Ishikawa (cell line): ENCODE measurements at regions not wholly inside any gene's neighbourhood (a gene's known extent, or its start where the extent isn't known, plus 50 kb on each side); places are given as distances from the start of the nearest gene placed in this dataset.

ENCODE experiments used
- CEBPB ChIP-seq: IDR thresholded peaks from 2 replicates; pipeline ENCODE4 v1.6.1; 2012
- CREB1 ChIP-seq: IDR thresholded peaks from 2 replicates; pipeline ENCODE4 v1.6.1; 2012; ENCODE audit warnings: low read depth
- EGR1 ChIP-seq: IDR thresholded peaks from 2 replicates; pipeline ENCODE4 v1.6.1; 2012
- EP300 ChIP-seq: IDR thresholded peaks from 2 replicates; pipeline ENCODE4 v1.6.1; 2012; ENCODE audit warnings: borderline replicate concordance
- FOXM1 ChIP-seq: IDR thresholded peaks from 2 replicates; pipeline ENCODE4 v1.6.1; 2012; ENCODE audit warnings: low read depth, borderline replicate concordance
- TAF1 ChIP-seq: IDR thresholded peaks from 2 replicates; pipeline ENCODE4 v1.6.1; 2012; ENCODE audit warnings: low read depth, mild to moderate bottlenecking
- TEAD4 ChIP-seq: IDR thresholded peaks from 2 replicates; pipeline ENCODE4 v1.6.1; 2012
- TF ChIP-seq, protein P1 (sequence below): IDR thresholded peaks from 2 replicates; pipeline ENCODE4 v1.6.1; 2012; ENCODE audit warnings: low read depth, mild to moderate bottlenecking
- TF ChIP-seq, protein P2 (sequence below): IDR thresholded peaks from 2 replicates; pipeline ENCODE4 v1.6.1; 2012

DNA sequence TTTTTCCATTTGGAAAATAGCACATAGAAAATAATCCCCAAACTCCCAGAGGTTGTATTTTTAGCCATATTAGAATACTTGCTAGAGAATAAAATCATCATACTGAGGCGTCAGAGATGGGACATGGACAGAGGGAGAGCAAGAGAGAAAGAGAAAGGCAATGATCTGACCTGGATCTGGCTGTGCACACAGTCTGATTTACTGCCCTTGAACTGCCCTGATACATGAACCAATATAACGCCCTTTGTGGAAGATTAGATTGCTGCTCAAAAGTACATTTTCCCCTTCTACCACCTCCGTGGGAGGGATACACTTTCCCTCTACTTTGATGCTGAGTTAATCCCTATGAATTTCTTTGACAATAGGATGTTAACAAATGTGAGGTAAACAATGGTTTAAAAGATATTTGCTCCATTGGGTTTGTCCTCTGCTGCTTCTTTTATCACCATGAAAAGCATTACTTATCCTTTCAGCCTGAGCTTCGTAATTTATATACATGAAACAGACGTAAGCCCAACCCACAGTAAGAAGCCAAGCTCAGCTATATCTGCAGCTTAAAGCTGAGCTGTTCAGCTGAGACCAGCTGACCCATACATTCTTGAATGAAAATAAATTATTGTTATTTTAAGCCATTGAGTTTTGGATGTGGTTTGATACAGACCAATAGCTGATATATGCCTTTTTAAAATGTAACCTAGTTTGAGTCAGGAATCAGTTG is 1664.6 kb upstream of the CELF4 start:
- TF ChIP-seq TAF1, result no peak
- TF ChIP-seq FOXM1, result no peak
- TF ChIP-seq EP300, result no peak
- no peak for TF ChIP-seq CEBPB
- no peak for TF ChIP-seq EGR1
- TF ChIP-seq CREB1, result no peak
- TF ChIP-seq, protein P1, sequence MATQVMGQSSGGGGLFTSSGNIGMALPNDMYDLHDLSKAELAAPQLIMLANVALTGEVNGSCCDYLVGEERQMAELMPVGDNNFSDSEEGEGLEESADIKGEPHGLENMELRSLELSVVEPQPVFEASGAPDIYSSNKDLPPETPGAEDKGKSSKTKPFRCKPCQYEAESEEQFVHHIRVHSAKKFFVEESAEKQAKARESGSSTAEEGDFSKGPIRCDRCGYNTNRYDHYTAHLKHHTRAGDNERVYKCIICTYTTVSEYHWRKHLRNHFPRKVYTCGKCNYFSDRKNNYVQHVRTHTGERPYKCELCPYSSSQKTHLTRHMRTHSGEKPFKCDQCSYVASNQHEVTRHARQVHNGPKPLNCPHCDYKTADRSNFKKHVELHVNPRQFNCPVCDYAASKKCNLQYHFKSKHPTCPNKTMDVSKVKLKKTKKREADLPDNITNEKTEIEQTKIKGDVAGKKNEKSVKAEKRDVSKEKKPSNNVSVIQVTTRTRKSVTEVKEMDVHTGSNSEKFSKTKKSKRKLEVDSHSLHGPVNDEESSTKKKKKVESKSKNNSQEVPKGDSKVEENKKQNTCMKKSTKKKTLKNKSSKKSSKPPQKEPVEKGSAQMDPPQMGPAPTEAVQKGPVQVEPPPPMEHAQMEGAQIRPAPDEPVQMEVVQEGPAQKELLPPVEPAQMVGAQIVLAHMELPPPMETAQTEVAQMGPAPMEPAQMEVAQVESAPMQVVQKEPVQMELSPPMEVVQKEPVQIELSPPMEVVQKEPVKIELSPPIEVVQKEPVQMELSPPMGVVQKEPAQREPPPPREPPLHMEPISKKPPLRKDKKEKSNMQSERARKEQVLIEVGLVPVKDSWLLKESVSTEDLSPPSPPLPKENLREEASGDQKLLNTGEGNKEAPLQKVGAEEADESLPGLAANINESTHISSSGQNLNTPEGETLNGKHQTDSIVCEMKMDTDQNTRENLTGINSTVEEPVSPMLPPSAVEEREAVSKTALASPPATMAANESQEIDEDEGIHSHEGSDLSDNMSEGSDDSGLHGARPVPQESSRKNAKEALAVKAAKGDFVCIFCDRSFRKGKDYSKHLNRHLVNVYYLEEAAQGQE, result no peak
- TF ChIP-seq, protein P2, sequence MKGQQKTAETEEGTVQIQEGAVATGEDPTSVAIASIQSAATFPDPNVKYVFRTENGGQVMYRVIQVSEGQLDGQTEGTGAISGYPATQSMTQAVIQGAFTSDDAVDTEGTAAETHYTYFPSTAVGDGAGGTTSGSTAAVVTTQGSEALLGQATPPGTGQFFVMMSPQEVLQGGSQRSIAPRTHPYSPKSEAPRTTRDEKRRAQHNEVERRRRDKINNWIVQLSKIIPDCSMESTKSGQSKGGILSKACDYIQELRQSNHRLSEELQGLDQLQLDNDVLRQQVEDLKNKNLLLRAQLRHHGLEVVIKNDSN, result no peak
- TF ChIP-seq TEAD4, result no peak
